Motor neuron (in vitro differentiated cells): ENCODE measurements at regions not wholly inside any gene's neighbourhood (a gene's known extent, or its start where the extent isn't known, plus 50 kb on each side); places are given as distances from the start of the nearest gene placed in this dataset.

Experiments used
- ATAC-seq, 8 experiments: fragments of 200-7000 bp; cut with Tn5 transposase; replicated peaks in 6 of 8; 2 replicates each; pipeline ENCODE4 v1.8.0; 2021; ENCODE audit warnings: mild to moderate bottlenecking in 8 of 8, moderate library complexity in 8 of 8
- H3K27ac ChIP-seq, 2 donors: fragments of 250-450 bp; sonication (Bioruptor Pico); 2 replicates each; pipeline ENCODE4 v1.9.0; 2021; ENCODE audit warnings: antibody characterized with exemption in 2 of 2, mild to moderate bottlenecking in 2 of 2, moderate library complexity in 1 of 2
- H3K4me1 ChIP-seq, 2 donors: fragments of 250-450 bp; sonication (Bioruptor Pico); replicated peaks in 1 of 2; 2 replicates each; pipeline ENCODE4 v1.6.1; 2021; ENCODE audit warnings: antibody characterized with exemption in 2 of 2, mild to moderate bottlenecking in 2 of 2, moderate library complexity in 1 of 2
- H3K4me3 ChIP-seq, 5 donors: fragments of 250-450 bp; sonication (Bioruptor Pico); 2 replicates each; pipeline ENCODE4 v1.9.0; 2021; ENCODE audit warnings: antibody characterized with exemption in 5 of 5, mild to moderate bottlenecking in 5 of 5, moderate library complexity in 4 of 5
- WGBS, 10 experiments: fragments of 450-650 bp; shearing (Covaris generic); methylation state at CpG; one replicate each; pipeline ENCODE4 v1.0.0; 2022; 5-methylcytosine and 5-hydroxymethylcytosine counted together
- in situ Hi-C, 9 experiments: fragments of 400-800 bp; cut with MboI; loops; one replicate each; pipeline ENCODE4 v1.15.0; 2021; ENCODE audit warnings: low sequenced_read_pairs in 9 of 9, low pct_unique_long_range_greater_than_20kb in 2 of 9; ENCODE audit not compliant: unreplicated experiment in 9 of 9

GRCh38 chr16:64864232-64864809 lies 257.5 kb downstream of the CDH11 start:
- Histone ChIP-seq H3K4me3 (no peak overlapping the region), H3K4me1 (peaks cover 22 to 29% of the 10 kb centered on the region in 2 donors), H3K27ac (peak overlapping the region; percentile 15 to 44)
- ATAC-seq, result peak; percentile 57 to 99 (median 75)
- in situ Hi-C loops, result no loop called here
- 0 to 37% (median 21%) methylated on average over 3 to 5 of the region's 5 CpGs; no CpG with 5 or more reads in 1 of the 10 experiments for WGBS, 10 experiments

GRCh38 chr16:64858076-64858475 lies 263.8 kb downstream of the CDH11 start:
- 0 to 100% (median 100%) methylated on average over 1 of the region's 1 CpG; no CpG with 5 or more reads in 4 of the 10 experiments for WGBS, 10 experiments
- H3K4me3 ChIP-seq, result no peak overlapping the region
- H3K27ac ChIP-seq, result no peak overlapping the region
- H3K4me1 ChIP-seq, result peaks cover 0 to 3% of the 10 kb centered on the region in 2 donors
- ATAC-seq, result peak in 1 of 8 experiments; percentile 56
- in situ Hi-C loops, result no loop called here

- in situ Hi-C loops, result no loop called here
- no peak overlapping the region for H3K4me3 ChIP-seq
- 75 to 100% (median 90%) methylated on average over 1 to 2 of the region's 2 CpGs; no CpG with 5 or more reads in 5 of the 10 experiments for WGBS, 10 experiments
- H3K27ac ChIP-seq, result no peak overlapping the region
- peaks cover 0 to 3% of the 10 kb centered on the region in 2 donors for H3K4me1 ChIP-seq
- no peak for ATAC-seq
These were observed 264.5 kb downstream of the CDH11 start for GRCh38 chr16:64857411-64857810.

- H3K4me3 ChIP-seq, result no peak overlapping the region
These were observed 268.3 kb downstream of the CDH11 start for GRCh38 chr16:64853551-64853950.

GRCh38 chr16:64846966-64847365 lies 274.9 kb downstream of the CDH11 start:
- WGBS, 10 experiments, result 20 to 90% (median 70%) methylated on average over 1 to 3 of the region's 3 CpGs; no CpG with 5 or more reads in 1 of the 10 experiments
- Histone ChIP-seq H3K27ac (no peak overlapping the region), H3K4me3 (no peak overlapping the region), H3K4me1 (peaks cover 0 to 5% of the 10 kb centered on the region in 2 donors)
- ATAC-seq, result no peak
- in situ Hi-C loops, result no loop called here

More at GRCh38 chr16:64853551-64853950, 268.3 kb downstream of the CDH11 start:
- in situ Hi-C loops, result no loop called here
- 67 to 100% (median 93%) methylated on average over 1 to 2 of the region's 2 CpGs; no CpG with 5 or more reads in 3 of the 10 experiments for WGBS, 10 experiments
- ATAC-seq, result no peak
- H3K4me1 ChIP-seq, result no peaks in the 10 kb centered on the region
- H3K27ac ChIP-seq, result no peak overlapping the region

- Histone ChIP-seq H3K4me3 (no peak overlapping the region), H3K27ac (no peak overlapping the region), H3K4me1 (peaks cover 0 to 5% of the 10 kb centered on the region in 2 donors)
- 0 to 100% (median 84%) methylated on average over 1 to 2 of the region's 2 CpGs for WGBS, 10 experiments
- ATAC-seq, result peak in 2 of 8 experiments; percentile 63 to 81
- in situ Hi-C loops, result no loop called here
These were observed 276.8 kb downstream of the CDH11 start for GRCh38 chr16:64845071-64845470.

GRCh38 chr16:64841482-64841881 lies 280.4 kb downstream of the CDH11 start:
- H3K4me1 ChIP-seq, result peaks cover 0 to 5% of the 10 kb centered on the region in 2 donors
- in situ Hi-C loops, result no loop called here

GRCh38 chr16:64841071-64841470 lies 280.8 kb downstream of the CDH11 start:
- ATAC-seq, result no peak
- peaks cover 0 to 5% of the 10 kb centered on the region in 2 donors for H3K4me1 ChIP-seq
- H3K27ac ChIP-seq, result no peak overlapping the region
- in situ Hi-C loops, result no loop called here
- H3K4me3 ChIP-seq, result no peak overlapping the region
- WGBS, 10 experiments, result 20 to 82% (median 65%) methylated on average over 2 to 4 of the region's 4 CpGs; no CpG with 5 or more reads in 2 of the 10 experiments

More at GRCh38 chr16:64841482-64841881, 280.4 kb downstream of the CDH11 start:
- no peak for ATAC-seq
- no peak overlapping the region for H3K4me3 ChIP-seq
- no peak overlapping the region for H3K27ac ChIP-seq

GRCh38 chr16:64830653-64831052 lies 291.2 kb downstream of the CDH11 start:
- Histone ChIP-seq H3K4me1 (peaks cover 0 to 2% of the 10 kb centered on the region in 2 donors), H3K4me3 (no peak overlapping the region), H3K27ac (no peak overlapping the region)
- WGBS, 10 experiments, result 50 to 100% (median 90%) methylated on average over 1 to 2 of the region's 2 CpGs
- in situ Hi-C loops, result no loop called here
- ATAC-seq, result peak in 2 of 8 experiments; percentile 35 to 40

GRCh38 chr16:64829678-64830077 lies 292.2 kb downstream of the CDH11 start:
- Histone ChIP-seq H3K27ac (no peak overlapping the region), H3K4me3 (no peak overlapping the region), H3K4me1 (peaks cover 0 to 2% of the 10 kb centered on the region in 2 donors)
- no peak for ATAC-seq
- 39 to 100% (median 90%) methylated on average over 2 of the region's 2 CpGs; no CpG with 5 or more reads in 3 of the 10 experiments for WGBS, 10 experiments
- in situ Hi-C loops, result no loop called here

GRCh38 chr16:64826374-64826773 lies 295.5 kb downstream of the CDH11 start:
- Histone ChIP-seq H3K4me1 (peaks cover 0 to 2% of the 10 kb centered on the region in 2 donors), H3K4me3 (no peak overlapping the region), H3K27ac (no peak overlapping the region)
- WGBS, 10 experiments, result 87 to 100% (median 95%) methylated on average over 1 to 2 of the region's 2 CpGs
- ATAC-seq, result no peak
- in situ Hi-C loops, result no loop called here

- Histone ChIP-seq H3K4me1 (no peaks in the 10 kb centered on the region), H3K4me3 (no peak overlapping the region), H3K27ac (no peak overlapping the region)
- in situ Hi-C loops, result no loop called here
- 13 to 100% (median 76%) methylated on average over 1 of the region's 2 CpGs; no CpG with 5 or more reads in 4 of the 10 experiments for WGBS, 10 experiments
- ATAC-seq, result no peak
These were observed 298.3 kb downstream of the CDH11 start for GRCh38 chr16:64823481-64824075.

- WGBS, 10 experiments, result 37 to 100% (median 85%) methylated on average over 2 to 3 of the region's 3 CpGs; no CpG with 5 or more reads in 4 of the 10 experiments
- Histone ChIP-seq H3K27ac (no peak overlapping the region), H3K4me1 (no peaks in the 10 kb centered on the region), H3K4me3 (no peak overlapping the region)
- in situ Hi-C loops, result no loop called here
- no peak for ATAC-seq
These were observed 311.8 kb downstream of the CDH11 start for GRCh38 chr16:64809876-64810629.
